Kidney (tissue), 13 donors: ENCODE measurements at regions not wholly inside any gene's neighbourhood (a gene's known extent, or its start where the extent isn't known, plus 50 kb on each side); places are given as distances from the start of the nearest gene placed in this dataset.
A peak's percentile ranks its signal among the peaks of the same experiment; 100 is the strongest.

Source experiments
- DNase-seq, 5 donors: peaks; one replicate each; pipeline ENCODE4 v3.0.0-alpha.2; 2013 to 2020
- FAIRE-seq: peaks from 2 replicates; lab custom pipeline; 2012; peaks lifted over from hg19 to GRCh38; lab: Jason Lieb, UNC
- H3K27ac ChIP-seq, 2 donors: one replicate each; pipeline ENCODE4 v1.7.0; 2013; ENCODE audit warnings: low read depth in 2 of 2, low read length in 2 of 2, inconsistent platforms in 1 of 2
- H3K27me3 ChIP-seq: one replicate; pipeline ENCODE4 v1.7.1; 2013; ENCODE audit warnings: low read length, inconsistent platforms; ENCODE audit not compliant: control insufficient read depth, insufficient read depth
- H3K36me3 ChIP-seq, 3 donors: one replicate each; pipeline versions ENCODE4 v1.7.0 to v1.7.1; 2013; ENCODE audit warnings: low read length in 3 of 3, control low read depth in 1 of 3, inconsistent platforms in 1 of 3; ENCODE audit not compliant: insufficient read depth in 3 of 3, control insufficient read depth in 2 of 3
- H3K4me1 ChIP-seq, 3 donors: one replicate each; pipeline versions ENCODE4 v1.7.0 to v1.7.1; 2013; ENCODE audit warnings: low read length in 3 of 3, inconsistent platforms in 1 of 3, low read depth in 1 of 3; ENCODE audit not compliant: control insufficient read depth in 2 of 3, insufficient read depth in 2 of 3
- H3K4me3 ChIP-seq, 3 donors: one replicate each; pipeline versions ENCODE4 v1.7.0 to v1.8.1; 2013; ENCODE audit warnings: low read length in 3 of 3, control low read depth in 1 of 3, inconsistent platforms in 1 of 3
- H3K9ac ChIP-seq, 3 donors: one replicate each; pipeline versions ENCODE4 v1.7.0 to v1.7.1; 2013; ENCODE audit warnings: low read length in 3 of 3, control low read depth in 1 of 3, inconsistent platforms in 1 of 3
- H3K9me3 ChIP-seq, 3 donors: one replicate each; pipeline versions ENCODE4 v1.7.0 to v1.7.1; 2013; ENCODE audit warnings: low read length in 3 of 3, control low read depth in 1 of 3, inconsistent platforms in 1 of 3; ENCODE audit not compliant: control insufficient read depth in 2 of 3, insufficient read depth in 1 of 3
- CTCF ChIP-seq: IDR thresholded peaks from 3 replicates; pipeline ENCODE4 v1.5.1; 2012; ENCODE audit warnings: mild to moderate bottlenecking, moderate library complexity, borderline replicate concordance; ENCODE audit not compliant: insufficient read depth; ENCODE audit errors: extremely low read depth
- intact Hi-C: fragments of 100-400 bp; cut with DNase I; formaldehyde crosslinking; loops from one replicate; pipeline ENCODE4 v1.11.1; 2022
- donor health status: control.
- donor health status: control.
- donor health status: control.
- donor health status: control.
- donor health status: control.
- donor health status: DM: yes; HTN: yes; CAD: no.
- donor health status: Normal renal cell carcinoma (clear cell type).

- FAIRE-seq, result no peak
- Histone ChIP-seq H3K27ac (no peak overlapping the region), H3K4me3 (no peak overlapping the region), H3K9me3 (no peaks in the 10 kb centered on the region), H3K27me3 (no peaks in the 10 kb centered on the region), H3K4me1 (no peaks in the 10 kb centered on the region), H3K9ac (no peak overlapping the region), H3K36me3 (no peaks in the 10 kb centered on the region)
- no peak for DNase-seq
- intact Hi-C loops, result no loop called here
- TF ChIP-seq CTCF, result no peak
Observed at GRCh38 chr11:42967653-42968052, 344.1 kb upstream of the API5 start.

GRCh38 chr11:42972741-42973140 lies 339.1 kb upstream of the API5 start:
- no peak overlapping the region for H3K4me3 ChIP-seq
- FAIRE-seq (no peak), DNase-seq (no peak)
- no peaks in the 10 kb centered on the region for H3K9me3 ChIP-seq
- TF ChIP-seq CTCF, result no peak
- H3K36me3 ChIP-seq, result no peaks in the 10 kb centered on the region
- H3K9ac ChIP-seq, result no peak overlapping the region
- no peaks in the 10 kb centered on the region for H3K4me1 ChIP-seq
- no peaks in the 10 kb centered on the region for H3K27me3 ChIP-seq
- H3K27ac ChIP-seq, result no peak overlapping the region
- intact Hi-C loops, result no loop called here

DNA sequence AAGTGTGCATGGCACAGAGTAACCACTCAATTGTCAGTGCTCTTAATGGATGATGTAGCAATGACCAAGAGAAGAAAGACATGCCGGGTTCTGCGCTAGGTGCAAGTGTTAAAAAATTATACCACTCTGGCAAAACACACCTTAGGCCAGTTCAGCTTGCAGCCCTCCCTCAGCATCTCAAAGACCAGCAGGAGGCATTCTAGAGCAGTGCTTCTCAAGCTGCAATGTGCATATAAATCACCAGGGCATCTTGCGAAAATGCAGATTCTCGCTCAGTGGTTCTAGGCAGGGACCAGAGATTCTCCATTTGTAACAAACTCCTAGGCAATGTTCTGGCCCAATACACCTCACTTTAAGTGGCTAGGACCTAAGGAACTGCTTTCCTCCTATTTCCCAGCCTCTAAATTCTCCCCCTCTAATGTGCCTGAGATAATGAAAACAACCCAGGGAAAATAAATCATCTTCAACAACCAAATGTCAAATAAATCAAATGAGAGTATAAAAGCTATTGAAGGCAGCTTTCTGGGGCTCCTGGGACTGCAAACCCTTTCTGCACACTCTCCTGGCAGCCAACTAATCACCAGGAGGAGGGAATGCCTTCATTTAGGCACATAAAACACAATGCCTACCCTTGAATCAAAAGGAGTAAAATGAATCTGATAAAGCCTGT lies 337.2 kb upstream of the API5 start:
- no peaks in the 10 kb centered on the region for H3K4me1 ChIP-seq
- no peak overlapping the region for H3K4me3 ChIP-seq
- no peaks in the 10 kb centered on the region for H3K36me3 ChIP-seq
- intact Hi-C loops, result no loop called here
- DNase-seq (peak in 2 of 5 donors; percentile 25 to 40), FAIRE-seq (no peak)
- H3K9me3 ChIP-seq, result no peaks in the 10 kb centered on the region
- no peak overlapping the region for H3K27ac ChIP-seq
- H3K27me3 ChIP-seq, result no peaks in the 10 kb centered on the region
- H3K9ac ChIP-seq, result no peak overlapping the region
- no peak for TF ChIP-seq CTCF

DNA sequence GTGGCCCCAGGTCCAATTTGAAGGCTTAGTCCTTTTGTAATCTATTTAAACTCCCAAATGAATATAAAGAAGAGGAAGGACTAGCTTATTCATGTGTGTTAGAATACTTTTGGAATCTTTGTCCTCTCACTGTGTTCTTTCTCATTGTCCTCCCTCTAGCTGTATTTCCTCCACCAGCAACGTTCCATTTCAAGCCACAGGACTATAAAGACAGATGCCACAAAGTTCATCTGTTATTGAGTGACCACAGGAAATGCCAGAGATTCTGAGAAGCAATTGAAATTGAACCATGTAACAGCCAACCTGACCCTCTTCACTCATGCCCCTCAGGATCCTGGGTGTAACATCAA lies 336.6 kb upstream of the API5 start:
- DNase-seq, result peak in 1 of 5 donors; percentile 20
- H3K36me3 ChIP-seq, result no peaks in the 10 kb centered on the region
- no peak overlapping the region for H3K4me3 ChIP-seq
- intact Hi-C loops, result no loop called here
- no peak overlapping the region for H3K27ac ChIP-seq
- no peaks in the 10 kb centered on the region for H3K27me3 ChIP-seq
- TF ChIP-seq CTCF, result no peak
- no peaks in the 10 kb centered on the region for H3K4me1 ChIP-seq
- H3K9ac ChIP-seq, result no peak overlapping the region
- H3K9me3 ChIP-seq, result no peaks in the 10 kb centered on the region
- FAIRE-seq, result no peak
